ENCODE measurements at regions not wholly inside any gene's neighbourhood (a gene's known extent, or its start where the extent isn't known, plus 50 kb on each side); places are given as distances from the start of the nearest gene placed in this dataset.

- TF ChIP-seq, protein P1, sequence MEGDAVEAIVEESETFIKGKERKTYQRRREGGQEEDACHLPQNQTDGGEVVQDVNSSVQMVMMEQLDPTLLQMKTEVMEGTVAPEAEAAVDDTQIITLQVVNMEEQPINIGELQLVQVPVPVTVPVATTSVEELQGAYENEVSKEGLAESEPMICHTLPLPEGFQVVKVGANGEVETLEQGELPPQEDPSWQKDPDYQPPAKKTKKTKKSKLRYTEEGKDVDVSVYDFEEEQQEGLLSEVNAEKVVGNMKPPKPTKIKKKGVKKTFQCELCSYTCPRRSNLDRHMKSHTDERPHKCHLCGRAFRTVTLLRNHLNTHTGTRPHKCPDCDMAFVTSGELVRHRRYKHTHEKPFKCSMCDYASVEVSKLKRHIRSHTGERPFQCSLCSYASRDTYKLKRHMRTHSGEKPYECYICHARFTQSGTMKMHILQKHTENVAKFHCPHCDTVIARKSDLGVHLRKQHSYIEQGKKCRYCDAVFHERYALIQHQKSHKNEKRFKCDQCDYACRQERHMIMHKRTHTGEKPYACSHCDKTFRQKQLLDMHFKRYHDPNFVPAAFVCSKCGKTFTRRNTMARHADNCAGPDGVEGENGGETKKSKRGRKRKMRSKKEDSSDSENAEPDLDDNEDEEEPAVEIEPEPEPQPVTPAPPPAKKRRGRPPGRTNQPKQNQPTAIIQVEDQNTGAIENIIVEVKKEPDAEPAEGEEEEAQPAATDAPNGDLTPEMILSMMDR (conservative IDR thresholded peaks at IDR 0.05), result no peak
- no peak for TF ChIP-seq EZH2 (IDR thresholded peaks at IDR 0.05; ENCODE audit: low read depth)
Measured at GRCh38 chr7:79547132-79547531, 93.7 kb upstream of the MAGI2 start.
